Esophagus muscularis mucosa (tissue), 4 donors: ENCODE measurements at regions not wholly inside any gene's neighbourhood (a gene's known extent, or its start where the extent isn't known, plus 50 kb on each side); places are given as distances from the start of the nearest gene placed in this dataset.
A peak's percentile ranks its signal among the peaks of the same experiment; 100 is the strongest.

ENCODE experiments used
- DNase-seq: peaks from one replicate; pipeline ENCODE4 v3.0.0-alpha.2; 2017; ENCODE audit errors: extremely low spot score
- H3K27ac ChIP-seq, 4 donors: fragments of 200-600 bp; sonication (generic); replicated peaks in 1 of 4; 1 replicate in 3 of 4; 2 replicates in 1 of 4; pipeline ENCODE4 v1.5.1; 2016 to 2019; ENCODE audit warnings: mild to moderate bottlenecking in 1 of 4
- H3K27me3 ChIP-seq, 4 donors: fragments of 200-600 bp; sonication (generic); one replicate each; pipeline versions ENCODE4 v1.5.1 to v1.6.0; 2016 to 2019
- H3K36me3 ChIP-seq, 4 donors: fragments of 200-600 bp; sonication (generic); one replicate each; pipeline ENCODE4 v1.5.1; 2016 to 2019
- H3K4me1 ChIP-seq, 4 donors: fragments of 200-600 bp; sonication (generic); one replicate each; pipeline ENCODE4 v1.5.1; 2016 to 2019
- H3K4me3 ChIP-seq, 4 donors: fragments of 200-600 bp; sonication (generic); 1 replicate in 2 of 4; 2 replicates in 2 of 4; pipeline ENCODE4 v1.5.1; 2016 to 2019; ENCODE audit warnings: mild to moderate bottlenecking in 4 of 4, moderate library complexity in 1 of 4
- H3K9me3 ChIP-seq, 4 donors: fragments of 200-600 bp; sonication (generic); 1 replicate in 3 of 4; 2 replicates in 1 of 4; pipeline ENCODE4 v1.5.1; 2016 to 2019
- EP300 ChIP-seq: sonication (generic); formaldehyde crosslinking; IDR thresholded peaks from one replicate; pipeline ENCODE4 v1.6.1; 2017; ENCODE audit warnings: antibody characterized with exemption
- POLR2A ChIP-seq: fragments of 450-650 bp; IDR thresholded peaks from one replicate; pipeline ENCODE4 v1.6.1; 2017; ENCODE audit warnings: antibody characterized with exemption, moderate library complexity, mild to moderate bottlenecking, low read depth
- POLR2AphosphoS5 ChIP-seq, 2 donors: sonication (generic); formaldehyde crosslinking; IDR thresholded peaks; one replicate each; pipeline ENCODE4 v1.6.1; 2017; ENCODE audit warnings: antibody characterized with exemption in 2 of 2
- WGBS: methylation state at CpG from one replicate; pipeline ENCODE4 v1.1.5; 2018; 5-methylcytosine and 5-hydroxymethylcytosine counted together
- intact Hi-C: fragments of 100-400 bp; cut with DNase I; formaldehyde crosslinking; loops from one replicate; pipeline ENCODE4 v1.15.1; 2023
- TF ChIP-seq, protein P1 (sequence below), 3 experiments: fragments of 200-600 bp in 2 of 3; fragments of 450-650 bp in 1 of 3; sonication (generic) in 2 of 3; IDR thresholded peaks; one replicate each; pipeline ENCODE4 v1.5.1; 2017 to 2019; ENCODE audit warnings: antibody characterized with exemption in 3 of 3, mild to moderate bottlenecking in 2 of 3, moderate library complexity in 1 of 3

DNA sequence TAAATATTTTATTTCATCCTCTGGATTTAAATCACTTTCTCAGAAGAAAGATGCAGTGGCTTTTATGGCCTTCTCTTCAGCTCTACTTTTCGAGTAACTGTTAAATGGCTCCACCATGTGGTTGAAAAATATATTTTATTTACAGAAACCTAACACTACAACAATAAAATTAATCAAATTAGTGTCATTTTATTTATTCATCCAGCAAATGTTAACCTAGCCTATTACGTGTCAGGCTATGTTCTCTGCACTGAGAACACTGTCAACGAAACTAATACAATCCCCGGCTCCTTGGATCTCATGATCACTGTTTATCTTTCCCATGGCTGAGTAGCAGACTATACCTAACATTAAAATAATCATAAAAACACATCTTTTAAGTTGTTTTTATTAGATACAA lies 148.0 kb upstream of the OSTN start:
- peaks cover 0 to 3% (median 0%) of the 10 kb centered on the region in 4 donors for H3K9me3 ChIP-seq
- no peaks in the 10 kb centered on the region for H3K36me3 ChIP-seq
- H3K4me1 ChIP-seq = no peaks in the 10 kb centered on the region
- 13% methylated on average over 4 of the region's 4 CpGs for WGBS
- H3K4me3 ChIP-seq = no peak overlapping the region
- no peaks in the 10 kb centered on the region for H3K27me3 ChIP-seq
- DNase-seq = no peak
- no peak overlapping the region for H3K27ac ChIP-seq
- intact Hi-C loops = loop anchor here (2.0 to 5.0 kb wide), 2 partner anchors 166 to 239 kb away; no protein-coding TSS in a partner anchor
- TF ChIP-seq, protein P1, sequence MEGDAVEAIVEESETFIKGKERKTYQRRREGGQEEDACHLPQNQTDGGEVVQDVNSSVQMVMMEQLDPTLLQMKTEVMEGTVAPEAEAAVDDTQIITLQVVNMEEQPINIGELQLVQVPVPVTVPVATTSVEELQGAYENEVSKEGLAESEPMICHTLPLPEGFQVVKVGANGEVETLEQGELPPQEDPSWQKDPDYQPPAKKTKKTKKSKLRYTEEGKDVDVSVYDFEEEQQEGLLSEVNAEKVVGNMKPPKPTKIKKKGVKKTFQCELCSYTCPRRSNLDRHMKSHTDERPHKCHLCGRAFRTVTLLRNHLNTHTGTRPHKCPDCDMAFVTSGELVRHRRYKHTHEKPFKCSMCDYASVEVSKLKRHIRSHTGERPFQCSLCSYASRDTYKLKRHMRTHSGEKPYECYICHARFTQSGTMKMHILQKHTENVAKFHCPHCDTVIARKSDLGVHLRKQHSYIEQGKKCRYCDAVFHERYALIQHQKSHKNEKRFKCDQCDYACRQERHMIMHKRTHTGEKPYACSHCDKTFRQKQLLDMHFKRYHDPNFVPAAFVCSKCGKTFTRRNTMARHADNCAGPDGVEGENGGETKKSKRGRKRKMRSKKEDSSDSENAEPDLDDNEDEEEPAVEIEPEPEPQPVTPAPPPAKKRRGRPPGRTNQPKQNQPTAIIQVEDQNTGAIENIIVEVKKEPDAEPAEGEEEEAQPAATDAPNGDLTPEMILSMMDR (IDR thresholded peaks at IDR 0.05) = peak; percentile 22 to 50 (median 49)
- no peak for TF ChIP-seq POLR2AphosphoS5 (IDR thresholded peaks at IDR 0.05)

DNA sequence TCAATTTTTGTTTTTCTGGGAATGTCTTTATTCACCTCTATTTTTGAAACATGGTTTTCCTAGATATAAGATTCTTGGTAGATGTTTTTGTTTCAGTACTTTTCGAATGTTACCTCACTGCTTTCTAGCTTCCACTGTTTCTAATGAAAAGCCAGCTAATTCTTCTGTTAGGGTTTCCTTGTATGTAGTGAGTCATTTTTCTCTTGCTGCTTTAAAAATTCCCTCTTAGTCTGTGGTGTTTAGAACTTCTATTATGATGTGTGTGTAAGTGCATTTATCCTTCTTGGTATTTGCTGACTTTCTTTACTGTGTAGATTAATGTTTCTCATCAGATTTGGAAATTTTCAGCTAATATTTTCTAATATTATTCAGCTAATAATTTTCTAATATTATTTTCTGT lies 151.1 kb upstream of the OSTN start:
- Histone ChIP-seq H3K27ac (no peak overlapping the region), H3K9me3 (peaks cover 0 to 3% (median 0%) of the 10 kb centered on the region in 4 donors), H3K27me3 (no peaks in the 10 kb centered on the region), H3K4me3 (no peak overlapping the region), H3K36me3 (no peaks in the 10 kb centered on the region), H3K4me1 (no peaks in the 10 kb centered on the region)
- 74% methylated on average over 1 of the region's 1 CpG for WGBS
- no peak for TF ChIP-seq POLR2A
- TF ChIP-seq, protein P1 (IDR thresholded peaks at IDR 0.05) = no peak
- no peak for TF ChIP-seq POLR2AphosphoS5 (IDR thresholded peaks at IDR 0.05)
- no peak for TF ChIP-seq EP300
- intact Hi-C loops = no loop called here
- DNase-seq = no peak

GRCh38 chr3:191030929-191031328 lies 168.1 kb upstream of the OSTN start:
- intact Hi-C loops = no loop called here
- WGBS = 64% methylated on average over 2 of the region's 2 CpGs
- no peaks in the 10 kb centered on the region for H3K36me3 ChIP-seq
- no peaks in the 10 kb centered on the region for H3K27me3 ChIP-seq
- no peak overlapping the region for H3K27ac ChIP-seq
- no peak overlapping the region for H3K4me3 ChIP-seq
- peaks cover 0 to 12% (median 0%) of the 10 kb centered on the region in 4 donors for H3K4me1 ChIP-seq
- TF ChIP-seq EP300 (no peak), POLR2A (no peak), POLR2AphosphoS5 (IDR thresholded peaks at IDR 0.05) (no peak)
- TF ChIP-seq, protein P1 (IDR thresholded peaks at IDR 0.05) = no peak
- no peak for DNase-seq
- H3K9me3 ChIP-seq = no peaks in the 10 kb centered on the region

GRCh38 chr3:191030491-191030890 lies 168.0 kb upstream of the GMNC start:
- 61% methylated on average over 3 of the region's 3 CpGs for WGBS

More at GRCh38 chr3:191030491-191030890, 168.0 kb upstream of the GMNC start:
- DNase-seq = no peak
- H3K9me3 ChIP-seq = no peaks in the 10 kb centered on the region
- intact Hi-C loops = no loop called here
- H3K4me1 ChIP-seq = peaks cover 0 to 12% (median 0%) of the 10 kb centered on the region in 4 donors
- H3K36me3 ChIP-seq = no peaks in the 10 kb centered on the region
- TF ChIP-seq POLR2A (no peak), POLR2AphosphoS5 (IDR thresholded peaks at IDR 0.05) (no peak), EP300 (no peak)
- TF ChIP-seq, protein P1 (IDR thresholded peaks at IDR 0.05) = no peak
- H3K27me3 ChIP-seq = no peaks in the 10 kb centered on the region
- no peak overlapping the region for H3K4me3 ChIP-seq
- H3K27ac ChIP-seq = no peak overlapping the region
